Astrocyte of the cerebellum (primary cell): ENCODE measurements at regions not wholly inside any gene's neighbourhood (a gene's known extent, or its start where the extent isn't known, plus 50 kb on each side); places are given as distances from the start of the nearest gene placed in this dataset.

ENCODE experiments used
- DNase-seq: peaks from one replicate; pipeline ENCODE4 v3.0.0-alpha.2; 2011; ENCODE audit warnings: low read depth
- H3K4me3 ChIP-seq: 2 replicates; pipeline ENCODE4 v1.5.1; 2011; ENCODE audit warnings: mild to moderate bottlenecking, low read depth, low read length, moderate library complexity
- in situ Hi-C: cut with HindIII; loops from 2 replicates; pipeline ENCODE4 v1.10.0; 2017; ENCODE audit warnings: low sequenced_read_pairs
- TF ChIP-seq, protein P1 (sequence below): IDR thresholded peaks from 2 replicates; pipeline ENCODE4 v1.5.1; 2012; ENCODE audit warnings: low read length, low read depth, moderate library complexity, mild to moderate bottlenecking; ENCODE audit errors: missing control alignments

- in situ Hi-C loops: no loop called here
- H3K4me3 ChIP-seq: no peak overlapping the region
- no peak for DNase-seq
- TF ChIP-seq, protein P1, sequence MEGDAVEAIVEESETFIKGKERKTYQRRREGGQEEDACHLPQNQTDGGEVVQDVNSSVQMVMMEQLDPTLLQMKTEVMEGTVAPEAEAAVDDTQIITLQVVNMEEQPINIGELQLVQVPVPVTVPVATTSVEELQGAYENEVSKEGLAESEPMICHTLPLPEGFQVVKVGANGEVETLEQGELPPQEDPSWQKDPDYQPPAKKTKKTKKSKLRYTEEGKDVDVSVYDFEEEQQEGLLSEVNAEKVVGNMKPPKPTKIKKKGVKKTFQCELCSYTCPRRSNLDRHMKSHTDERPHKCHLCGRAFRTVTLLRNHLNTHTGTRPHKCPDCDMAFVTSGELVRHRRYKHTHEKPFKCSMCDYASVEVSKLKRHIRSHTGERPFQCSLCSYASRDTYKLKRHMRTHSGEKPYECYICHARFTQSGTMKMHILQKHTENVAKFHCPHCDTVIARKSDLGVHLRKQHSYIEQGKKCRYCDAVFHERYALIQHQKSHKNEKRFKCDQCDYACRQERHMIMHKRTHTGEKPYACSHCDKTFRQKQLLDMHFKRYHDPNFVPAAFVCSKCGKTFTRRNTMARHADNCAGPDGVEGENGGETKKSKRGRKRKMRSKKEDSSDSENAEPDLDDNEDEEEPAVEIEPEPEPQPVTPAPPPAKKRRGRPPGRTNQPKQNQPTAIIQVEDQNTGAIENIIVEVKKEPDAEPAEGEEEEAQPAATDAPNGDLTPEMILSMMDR: no peak
These were observed 436.2 kb upstream of the SMIM21 start for GRCh38 chr18:75863696-75864095.

GRCh38 chr18:75862458-75862857 lies 435.0 kb upstream of the SMIM21 start:
- DNase-seq: no peak
- in situ Hi-C loops: no loop called here
- TF ChIP-seq, protein P1: no peak
- H3K4me3 ChIP-seq: no peak overlapping the region

DNA sequence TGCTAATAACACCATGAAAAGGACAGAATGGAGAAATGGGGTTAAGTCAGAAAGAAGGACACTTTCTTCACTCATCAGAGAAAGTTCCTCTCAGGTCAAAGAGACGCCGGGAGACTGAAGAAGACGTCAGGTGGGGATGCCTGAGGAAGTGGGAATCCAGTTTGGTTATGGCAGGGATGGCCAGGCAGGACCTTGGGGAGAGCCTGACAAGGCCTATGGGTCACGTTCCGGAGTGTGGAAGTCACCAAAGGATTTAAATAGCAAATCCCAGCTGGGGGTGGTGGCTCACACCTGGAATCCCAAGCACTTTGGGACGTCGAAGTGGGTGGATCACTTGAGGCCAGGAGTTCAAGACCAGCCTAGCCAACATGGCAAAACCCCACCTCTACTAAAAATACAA lies 432.7 kb upstream of the SMIM21 start:
- in situ Hi-C loops: no loop called here
- H3K4me3 ChIP-seq: no peak overlapping the region
- DNase-seq: no peak
- TF ChIP-seq, protein P1: no peak

DNA sequence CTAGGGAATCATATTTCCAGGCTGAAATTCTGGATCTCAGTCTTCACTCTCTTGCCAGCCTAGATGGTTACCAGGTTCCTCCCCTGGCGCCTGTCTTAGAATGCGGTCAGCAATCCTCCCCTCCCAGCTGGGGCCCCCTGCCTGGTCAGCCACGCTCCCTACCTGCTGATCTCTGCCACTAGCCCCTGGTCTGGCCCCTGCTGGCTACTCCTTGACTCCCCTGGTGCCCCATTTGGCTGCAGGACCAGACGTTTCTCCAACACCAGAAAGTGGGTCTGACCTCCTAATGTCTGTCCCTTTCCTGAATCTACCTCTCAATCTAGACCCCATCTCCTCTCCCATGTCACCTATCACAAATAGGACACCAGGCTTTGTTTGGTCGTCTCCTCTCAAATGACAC lies 432.0 kb upstream of the SMIM21 start:
- TF ChIP-seq, protein P1: no peak
- DNase-seq: no peak
- no peak overlapping the region for H3K4me3 ChIP-seq
- in situ Hi-C loops: no loop called here

- TF ChIP-seq, protein P1: no peak
- H3K4me3 ChIP-seq: no peak overlapping the region
- in situ Hi-C loops: no loop called here
- no peak for DNase-seq
These were observed 431.3 kb upstream of the SMIM21 start for GRCh38 chr18:75858754-75859153.

DNA sequence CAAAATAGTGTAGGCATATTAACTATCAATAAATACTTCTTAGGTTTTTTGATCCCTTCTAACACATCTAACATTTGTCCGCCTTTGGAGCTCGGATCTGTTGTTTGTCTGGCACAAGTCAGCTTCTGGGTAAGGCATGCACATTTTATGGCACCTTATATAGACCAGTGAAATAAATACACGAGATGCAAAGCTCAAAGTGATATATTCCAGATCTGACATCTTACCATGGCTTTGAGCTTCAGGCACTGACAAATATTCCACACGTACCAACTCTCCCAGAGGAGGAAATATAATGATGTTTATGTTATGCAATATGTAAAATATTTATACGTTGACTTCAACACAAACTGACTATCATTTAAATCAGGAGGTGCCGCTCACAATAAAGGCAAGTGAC lies 430.1 kb upstream of the SMIM21 start:
- H3K4me3 ChIP-seq: no peak overlapping the region
- TF ChIP-seq, protein P1: no peak
- DNase-seq: no peak
- in situ Hi-C loops: no loop called here

DNA sequence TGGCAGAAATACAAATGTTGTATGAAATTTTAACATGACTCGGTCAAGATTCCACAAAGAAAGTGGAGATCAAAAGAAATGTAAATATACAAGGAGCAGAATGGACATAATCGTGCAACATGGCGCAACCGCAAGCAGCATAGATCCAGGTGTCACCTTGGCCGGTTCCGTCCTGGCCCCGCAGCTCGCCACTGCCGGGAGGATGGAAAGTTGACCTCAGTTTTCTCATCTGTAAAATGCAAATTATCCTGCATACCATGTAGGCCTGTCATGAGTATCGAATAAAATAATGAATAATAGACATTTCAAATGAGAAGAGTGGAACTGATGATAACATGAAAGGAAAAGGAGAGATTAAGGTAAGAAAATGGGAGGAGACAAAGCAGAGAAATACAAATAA lies 427.3 kb upstream of the SMIM21 start:
- in situ Hi-C loops: no loop called here
- TF ChIP-seq, protein P1: no peak
- no peak overlapping the region for H3K4me3 ChIP-seq
- DNase-seq: no peak
